Prostate gland (tissue), 2 donors: ENCODE measurements at regions not wholly inside any gene's neighbourhood (a gene's known extent, or its start where the extent isn't known, plus 50 kb on each side); places are given as distances from the start of the nearest gene placed in this dataset.

Experiments used
- CTCF ChIP-seq, 4 experiments: fragments of 200-600 bp in 2 of 4; fragments of 450-650 bp in 2 of 4; sonication (generic) in 2 of 4; IDR thresholded peaks; 1 replicate in 3 of 4; 2 replicates in 1 of 4; pipeline ENCODE4 v1.5.1; 2016 to 2019; ENCODE audit warnings: antibody characterized with exemption in 4 of 4, mild to moderate bottlenecking in 2 of 4, moderate library complexity in 2 of 4
- POLR2AphosphoS5 ChIP-seq: sonication (generic); formaldehyde crosslinking; IDR thresholded peaks from one replicate; pipeline ENCODE4 v1.6.1; 2017; ENCODE audit warnings: antibody characterized with exemption

DNA sequence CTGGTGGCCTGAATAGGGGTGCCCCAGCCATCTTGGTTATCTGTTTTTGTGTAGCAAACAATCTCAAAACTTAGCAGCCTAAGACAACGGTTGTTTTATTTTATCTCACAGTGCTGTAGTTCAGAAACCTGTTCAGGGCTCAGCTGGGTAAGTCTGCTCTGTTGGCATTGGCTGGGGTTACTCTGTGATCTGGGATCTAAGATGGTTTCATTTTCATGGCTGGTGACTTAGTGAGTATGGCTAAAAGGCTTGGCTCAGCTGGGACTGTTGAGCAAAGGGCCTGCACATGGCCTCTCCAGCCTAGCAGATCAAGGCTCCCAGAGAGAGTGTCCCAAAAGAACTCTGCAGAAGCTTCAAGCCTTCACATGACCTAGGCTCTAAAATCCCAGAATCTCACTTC is 60.8 kb upstream of the POU2AF1 start:
- no peak for TF ChIP-seq CTCF (IDR thresholded peaks at IDR 0.05)
- no peak for TF ChIP-seq POLR2AphosphoS5
